ENCODE measurements at regions not wholly inside any gene's neighbourhood (a gene's known extent, or its start where the extent isn't known, plus 50 kb on each side); places are given as distances from the start of the nearest gene placed in this dataset.

DNA sequence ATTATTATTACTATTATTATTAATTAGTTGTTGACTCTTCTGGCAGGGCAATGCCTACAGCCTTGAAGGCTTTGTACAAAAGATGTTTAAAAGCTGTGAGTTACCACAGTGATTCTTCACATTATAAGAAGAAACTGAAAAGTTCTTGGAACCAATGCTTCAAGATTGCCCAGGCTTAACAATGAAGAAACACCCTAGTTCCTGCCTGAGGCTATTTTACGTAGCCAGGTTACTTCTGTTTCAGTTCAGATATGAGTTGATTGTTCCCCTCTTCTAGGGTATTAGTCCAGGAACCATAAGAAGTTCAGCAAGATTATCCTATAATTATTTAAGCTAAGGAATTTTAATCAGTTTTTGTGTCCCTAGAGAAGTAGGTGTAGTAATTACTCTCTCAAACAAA, 154.6 kb upstream of the CDH12 start:
- no peak for ATAC-seq (ENCODE audit: low read depth)
- H3K9ac ChIP-seq (ENCODE audit: low read length): no peak overlapping the region
- no peaks in the 10 kb centered on the region for H3K9me3 Mint-ChIP-seq (ENCODE audit: insufficient read depth)
- no peaks in the 10 kb centered on the region for H3K27me3 Mint-ChIP-seq
- no peak overlapping the region for H3K4me3 Mint-ChIP-seq
- peaks cover 2% of the 10 kb centered on the region for H3K4me1 Mint-ChIP-seq
- no peaks in the 10 kb centered on the region for H3K4me1 ChIP-seq (ENCODE audit: control insufficient read depth in 2 of 2, insufficient read depth in 2 of 2, low read length in 2 of 2)
- WGBS (ENCODE audit: insufficient coverage): no CpG with 5 or more reads among the region's 1 CpG
- H3K27ac ChIP-seq (ENCODE audit: low read length in 2 of 2): no peak overlapping the region
- H3K27me3 ChIP-seq (replicated peaks in 1 of 4; ENCODE audit: control extremely low read depth in 1 of 4, control insufficient read depth in 3 of 4, insufficient read depth in 4 of 4, low read length in 3 of 4): no peaks in the 10 kb centered on the region
- H3K79me2 ChIP-seq (ENCODE audit: control insufficient read depth, insufficient read depth, low read length): no peaks in the 10 kb centered on the region
- no peak for DNase-seq
- H4K20me1 ChIP-seq (ENCODE audit: control insufficient read depth, insufficient read depth, low read length, poor library complexity, severe bottlenecking): no peaks in the 10 kb centered on the region
- ChIA-PET CTCF (no interaction called here), POLR2A (no interaction called here)
- H3K4me3 ChIP-seq (ENCODE audit: control extremely low read depth in 1 of 5, extremely low read depth in 1 of 5, insufficient read depth in 1 of 5, low read depth in 2 of 5, low read length in 4 of 5): no peak overlapping the region
- no peaks in the 10 kb centered on the region for H3K9me3 ChIP-seq (ENCODE audit: control extremely low read depth in 1 of 3, control insufficient read depth in 2 of 3, insufficient read depth in 1 of 3, low read length in 2 of 3)
- TF ChIP-seq CTCF (IDR thresholded peaks at IDR 0.05) (no peak), EZH2 (IDR thresholded peaks at IDR 0.05; ENCODE audit: borderline replicate concordance, insufficient read depth, low read depth, low read length, poor library complexity, severe bottlenecking) (no peak)
- intact Hi-C loops (cut with micrococcal nuclease): no loop called here
- no peak overlapping the region for H2AFZ ChIP-seq (ENCODE audit: insufficient read depth, low read depth, low read length, poor library complexity, severe bottlenecking)
- no peak overlapping the region for H3K4me2 ChIP-seq (replicated peaks; ENCODE audit: low read depth, low read length, poor library complexity, severe bottlenecking)
- no peak overlapping the region for H3K27ac Mint-ChIP-seq
- no peaks in the 10 kb centered on the region for H3K36me3 ChIP-seq (replicated peaks in 1 of 2; ENCODE audit: control extremely low read depth in 1 of 2, control insufficient read depth in 1 of 2, extremely low read depth in 1 of 2, insufficient read depth in 2 of 2, low read length in 1 of 2)

DNA sequence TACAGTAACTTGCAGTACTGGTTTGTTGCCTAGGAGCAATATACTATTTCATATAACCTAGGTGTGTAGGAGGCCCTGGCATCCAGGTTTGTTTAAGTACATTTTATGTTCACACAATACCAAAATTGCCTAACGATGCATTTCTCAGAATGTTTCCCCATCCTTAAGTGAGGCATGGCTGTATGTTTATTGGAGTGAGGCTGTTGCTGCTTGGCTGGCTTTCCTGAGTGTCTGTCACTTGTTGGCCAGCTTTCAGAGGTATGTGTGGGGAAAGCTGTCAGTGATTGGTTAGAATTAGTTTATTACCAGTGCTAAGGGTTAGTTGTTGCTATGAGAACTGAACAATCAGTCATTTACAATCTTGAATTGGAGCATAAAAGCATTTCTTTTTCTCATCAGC, 154.1 kb upstream of the CDH12 start:
- Mint-ChIP-seq H3K9me3 (ENCODE audit: insufficient read depth) (no peaks in the 10 kb centered on the region), H3K27me3 (no peaks in the 10 kb centered on the region), H3K4me3 (no peak overlapping the region), H3K4me1 (no peaks in the 10 kb centered on the region), H3K27ac (no peak overlapping the region)
- TF ChIP-seq EZH2 (IDR thresholded peaks at IDR 0.05; ENCODE audit: borderline replicate concordance, insufficient read depth, low read depth, low read length, poor library complexity, severe bottlenecking): no peak
- no peak for TF ChIP-seq CTCF (IDR thresholded peaks at IDR 0.05)
- ChIA-PET CTCF (no interaction called here), POLR2A (no interaction called here)
- H3K27me3 ChIP-seq (replicated peaks in 1 of 4; ENCODE audit: control extremely low read depth in 1 of 4, control insufficient read depth in 3 of 4, insufficient read depth in 4 of 4, low read length in 3 of 4): no peaks in the 10 kb centered on the region
- no peaks in the 10 kb centered on the region for H3K79me2 ChIP-seq (ENCODE audit: control insufficient read depth, insufficient read depth, low read length)
- H3K9ac ChIP-seq (ENCODE audit: low read length): no peak overlapping the region
- no peak overlapping the region for H3K4me2 ChIP-seq (replicated peaks; ENCODE audit: low read depth, low read length, poor library complexity, severe bottlenecking)
- intact Hi-C loops (cut with micrococcal nuclease): no loop called here
- no peaks in the 10 kb centered on the region for H3K4me1 ChIP-seq (ENCODE audit: control insufficient read depth in 2 of 2, insufficient read depth in 2 of 2, low read length in 2 of 2)
- whole genome bisulfite sequencing (ENCODE audit: insufficient coverage): 100% methylated on average over 1 of the region's 1 CpG
- no peaks in the 10 kb centered on the region for H4K20me1 ChIP-seq (ENCODE audit: control insufficient read depth, insufficient read depth, low read length, poor library complexity, severe bottlenecking)
- H3K36me3 ChIP-seq (replicated peaks in 1 of 2; ENCODE audit: control extremely low read depth in 1 of 2, control insufficient read depth in 1 of 2, extremely low read depth in 1 of 2, insufficient read depth in 2 of 2, low read length in 1 of 2): no peaks in the 10 kb centered on the region
- DNase-seq (no peak), ATAC-seq (ENCODE audit: low read depth) (no peak)
- no peak overlapping the region for H3K27ac ChIP-seq (ENCODE audit: low read length in 2 of 2)
- H2AFZ ChIP-seq (ENCODE audit: insufficient read depth, low read depth, low read length, poor library complexity, severe bottlenecking): no peak overlapping the region
- no peaks in the 10 kb centered on the region for H3K9me3 ChIP-seq (ENCODE audit: control extremely low read depth in 1 of 3, control insufficient read depth in 2 of 3, insufficient read depth in 1 of 3, low read length in 2 of 3)
- H3K4me3 ChIP-seq (ENCODE audit: control extremely low read depth in 1 of 5, extremely low read depth in 1 of 5, insufficient read depth in 1 of 5, low read depth in 2 of 5, low read length in 4 of 5): no peak overlapping the region
